ENCODE measurements at regions not wholly inside any gene's neighbourhood (a gene's known extent, or its start where the extent isn't known, plus 50 kb on each side); places are given as distances from the start of the nearest gene placed in this dataset.

DNA sequence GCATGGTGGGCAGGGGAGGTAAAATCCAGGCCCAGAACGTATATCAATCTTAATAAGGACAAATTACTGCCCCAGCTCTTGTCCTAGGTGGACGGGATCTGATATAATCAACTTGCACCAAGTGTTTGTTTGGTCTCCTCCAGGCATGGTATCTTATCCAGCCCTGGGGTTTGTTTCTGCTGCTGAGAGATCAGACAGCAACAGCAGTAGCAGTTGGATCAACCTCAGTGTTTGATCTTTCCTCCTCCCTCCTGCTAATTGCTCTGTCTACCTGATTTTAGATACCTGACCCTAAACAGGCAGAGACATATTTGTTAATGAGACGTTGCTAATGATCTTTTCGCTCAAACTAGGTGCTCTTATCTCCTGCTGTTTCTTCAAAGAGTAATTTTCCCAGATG, 100.4 kb upstream of the BACH2 start:
- ChIA-PET POLR2A (no interaction called here), CTCF (interaction anchor here (1.2 to 1.3 kb wide), 4 partner anchors 15 to 82 kb away, joined by 3 read pairs; no protein-coding TSS in a partner anchor)
- DNase-seq (ENCODE audit: extremely low spot score): no peak
- TF ChIP-seq, protein P1, sequence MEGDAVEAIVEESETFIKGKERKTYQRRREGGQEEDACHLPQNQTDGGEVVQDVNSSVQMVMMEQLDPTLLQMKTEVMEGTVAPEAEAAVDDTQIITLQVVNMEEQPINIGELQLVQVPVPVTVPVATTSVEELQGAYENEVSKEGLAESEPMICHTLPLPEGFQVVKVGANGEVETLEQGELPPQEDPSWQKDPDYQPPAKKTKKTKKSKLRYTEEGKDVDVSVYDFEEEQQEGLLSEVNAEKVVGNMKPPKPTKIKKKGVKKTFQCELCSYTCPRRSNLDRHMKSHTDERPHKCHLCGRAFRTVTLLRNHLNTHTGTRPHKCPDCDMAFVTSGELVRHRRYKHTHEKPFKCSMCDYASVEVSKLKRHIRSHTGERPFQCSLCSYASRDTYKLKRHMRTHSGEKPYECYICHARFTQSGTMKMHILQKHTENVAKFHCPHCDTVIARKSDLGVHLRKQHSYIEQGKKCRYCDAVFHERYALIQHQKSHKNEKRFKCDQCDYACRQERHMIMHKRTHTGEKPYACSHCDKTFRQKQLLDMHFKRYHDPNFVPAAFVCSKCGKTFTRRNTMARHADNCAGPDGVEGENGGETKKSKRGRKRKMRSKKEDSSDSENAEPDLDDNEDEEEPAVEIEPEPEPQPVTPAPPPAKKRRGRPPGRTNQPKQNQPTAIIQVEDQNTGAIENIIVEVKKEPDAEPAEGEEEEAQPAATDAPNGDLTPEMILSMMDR (IDR thresholded peaks at IDR 0.05; ENCODE audit: control extremely low read depth, extremely low read depth, low read depth, missing control alignments): no peak

DNA sequence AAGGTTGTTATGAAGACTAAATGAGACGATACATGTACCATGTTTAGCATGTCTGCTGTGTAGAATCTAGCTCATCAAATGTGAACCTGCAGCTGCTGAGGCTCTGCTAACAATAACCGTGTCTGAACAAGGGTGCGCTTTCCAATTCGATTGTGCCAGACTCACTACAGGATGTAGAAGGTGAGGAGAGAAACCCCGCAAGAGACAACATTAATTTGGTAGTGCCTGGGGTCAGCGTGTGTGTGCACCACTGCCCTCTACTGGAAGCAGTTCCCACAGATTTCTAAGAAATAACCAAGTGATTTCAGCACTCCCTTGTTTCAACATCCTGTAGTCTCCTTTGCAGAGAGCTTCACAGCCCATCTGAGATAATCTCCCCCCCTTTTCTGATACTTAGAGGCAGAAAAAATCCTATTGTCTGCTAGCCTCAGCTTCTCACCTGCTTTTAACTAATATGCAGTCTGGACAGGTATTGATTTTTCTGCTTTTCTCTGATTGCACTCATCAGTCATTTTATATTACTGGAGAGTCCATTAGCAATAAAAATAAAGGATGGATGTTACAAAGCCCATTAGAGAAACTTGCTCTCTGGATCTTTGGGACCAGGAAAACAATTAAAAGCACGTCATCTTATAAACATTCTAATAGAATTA, 96.7 kb upstream of the BACH2 start:
- CTCF ChIA-PET: interaction anchor here (0.6 to 3.4 kb wide), 52 partner anchors 9 to 573 kb away, joined by 3 to 35 read pairs (median 4); no protein-coding TSS in a partner anchor
- DNase-seq (ENCODE audit: extremely low spot score): peak; percentile 46
- TF ChIP-seq, protein P1 (IDR thresholded peaks at IDR 0.05; ENCODE audit: control extremely low read depth, extremely low read depth, low read depth, missing control alignments): peak; percentile 61
- POLR2A ChIA-PET: no interaction called here

DNA sequence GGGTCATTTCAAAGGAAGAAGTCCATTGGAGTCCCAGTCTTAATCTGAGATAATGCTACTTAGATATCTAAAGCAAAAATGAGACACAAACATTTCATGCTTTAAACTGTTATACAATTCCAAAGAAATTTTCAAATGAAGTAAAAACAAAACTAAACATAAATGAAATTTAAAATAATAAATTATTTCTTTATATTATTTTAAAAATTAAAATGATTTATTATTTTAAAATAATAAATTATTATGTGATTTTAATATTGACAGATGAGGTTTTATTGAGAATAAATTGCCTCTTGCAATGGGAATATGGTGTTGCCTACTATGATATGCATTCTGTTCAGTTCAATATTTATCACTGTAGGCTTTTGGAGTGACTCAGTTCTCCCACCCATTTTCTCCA, 93.7 kb upstream of the BACH2 start:
- TF ChIP-seq, protein P1 (IDR thresholded peaks at IDR 0.05; ENCODE audit: control extremely low read depth, extremely low read depth, low read depth, missing control alignments): no peak
- ChIA-PET POLR2A (no interaction called here), CTCF (interaction anchor here (2.3 kb wide), 1 partner anchor 11 kb away, joined by 6 read pairs; no protein-coding TSS in a partner anchor)
- DNase-seq (ENCODE audit: extremely low spot score): no peak

DNA sequence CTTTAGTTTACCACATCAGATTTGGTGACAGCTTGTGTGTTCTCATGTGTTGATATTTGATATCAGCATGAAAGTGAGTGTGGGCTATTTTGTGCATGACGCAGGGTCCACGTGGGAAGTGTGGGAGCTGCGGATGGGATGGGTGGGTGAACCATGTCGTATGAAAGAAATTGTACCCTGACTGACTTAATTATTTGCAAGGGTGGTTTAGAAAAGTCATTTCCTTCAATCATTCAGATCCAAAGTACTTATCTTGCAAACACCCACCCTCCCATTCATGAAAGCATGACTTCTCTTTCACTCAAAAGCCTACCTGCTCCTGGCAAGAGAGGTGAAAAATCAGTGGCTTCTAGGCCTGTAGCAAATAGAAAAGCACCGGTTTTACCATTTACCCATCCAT, 91.8 kb upstream of the BACH2 start:
- DNase-seq (ENCODE audit: extremely low spot score): no peak
- ChIA-PET POLR2A (no interaction called here), CTCF (interaction anchor here (0.8 to 2.3 kb wide), 6 partner anchors 9 to 448 kb away, joined by 3 to 9 read pairs (median 4); no protein-coding TSS in a partner anchor)

DNA sequence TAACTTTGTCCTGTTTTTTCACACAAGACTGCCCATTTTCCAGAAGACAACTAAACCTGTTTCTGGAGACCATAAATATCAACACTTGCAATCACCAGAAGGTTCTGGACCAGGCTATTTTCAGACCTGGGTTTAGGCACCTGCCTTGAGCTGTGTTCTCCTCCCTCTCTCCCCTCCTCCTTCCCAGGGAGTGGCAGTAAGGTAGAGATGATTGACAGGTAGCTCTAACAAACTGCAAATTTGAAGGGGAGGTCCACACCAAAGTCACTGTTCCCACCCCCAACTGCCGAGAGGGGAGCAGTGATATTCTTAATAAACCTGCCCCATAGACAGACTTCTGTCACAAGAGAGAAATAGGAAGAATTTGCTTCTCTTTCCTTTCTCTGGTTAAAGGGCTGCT, 91.2 kb upstream of the BACH2 start:
- TF ChIP-seq, protein P1 (IDR thresholded peaks at IDR 0.05; ENCODE audit: control extremely low read depth, extremely low read depth, low read depth, missing control alignments): no peak
- CTCF ChIA-PET: interaction anchor here (0.8 to 1.9 kb wide), 5 partner anchors 13 to 448 kb away, joined by 3 to 9 read pairs (median 4); no protein-coding TSS in a partner anchor
- DNase-seq (ENCODE audit: extremely low spot score): no peak
- POLR2A ChIA-PET: no interaction called here

More for the DNA sequence above, 91.8 kb upstream of the BACH2 start:
- TF ChIP-seq, protein P1 (IDR thresholded peaks at IDR 0.05; ENCODE audit: control extremely low read depth, extremely low read depth, low read depth, missing control alignments): no peak

DNA sequence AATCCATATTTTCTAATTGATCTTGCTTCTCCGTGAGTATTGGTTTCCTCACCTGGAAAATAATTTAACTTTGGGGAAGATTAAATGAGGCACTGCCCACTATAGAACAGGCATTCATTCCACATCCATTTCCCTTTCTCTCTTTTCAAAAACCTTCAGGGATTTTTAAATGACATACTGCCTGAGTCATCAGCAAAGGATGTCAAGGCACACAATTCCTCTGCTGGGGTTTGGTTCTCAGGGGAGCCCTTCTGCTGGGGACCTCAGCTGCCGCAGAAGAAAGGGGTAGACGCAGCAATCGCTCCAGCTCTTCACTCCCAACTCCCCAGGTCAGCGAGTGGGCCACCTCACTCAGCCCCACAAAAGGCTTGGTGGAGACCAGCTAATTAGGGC, 90.7 kb upstream of the BACH2 start:
- no peak for DNase-seq (ENCODE audit: extremely low spot score)
- ChIA-PET CTCF (interaction anchor here (1.2 to 1.6 kb wide), 3 partner anchors 10 to 90 kb away, joined by 4 to 6 read pairs (median 4); no protein-coding TSS in a partner anchor), POLR2A (no interaction called here)
- TF ChIP-seq, protein P1 (IDR thresholded peaks at IDR 0.05; ENCODE audit: control extremely low read depth, extremely low read depth, low read depth, missing control alignments): no peak

All from GM10248 (cell line).